ENCODE measurements at regions not wholly inside any gene's neighbourhood (a gene's known extent, or its start where the extent isn't known, plus 50 kb on each side); places are given as distances from the start of the nearest gene placed in this dataset.
"Not testable (repeated sequence)": the region's sequence is repeated elsewhere in the genome, so short reads cannot be mapped to it uniquely, and the experiment has no call there.

DNA sequence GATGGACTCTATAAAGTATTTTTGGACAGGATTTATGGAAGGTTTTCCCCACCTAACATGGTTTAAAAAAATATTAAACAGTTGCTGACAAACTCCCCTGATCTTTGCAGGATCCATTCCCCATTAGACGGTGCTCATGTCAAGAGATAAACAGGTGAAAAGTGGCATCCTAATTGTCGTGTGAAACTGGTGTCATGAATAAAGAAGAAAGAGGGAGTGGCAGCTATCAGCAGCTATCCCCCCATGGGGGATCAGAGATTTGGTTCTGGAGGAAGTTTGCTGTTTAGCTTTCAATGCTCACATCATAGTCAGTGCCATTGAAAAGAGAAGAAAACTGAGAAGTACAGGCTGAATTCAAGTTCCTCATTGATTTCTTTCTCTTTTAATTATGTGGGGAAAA lies 329.3 kb upstream of the BRINP1 start:
- TF ChIP-seq, protein P1, sequence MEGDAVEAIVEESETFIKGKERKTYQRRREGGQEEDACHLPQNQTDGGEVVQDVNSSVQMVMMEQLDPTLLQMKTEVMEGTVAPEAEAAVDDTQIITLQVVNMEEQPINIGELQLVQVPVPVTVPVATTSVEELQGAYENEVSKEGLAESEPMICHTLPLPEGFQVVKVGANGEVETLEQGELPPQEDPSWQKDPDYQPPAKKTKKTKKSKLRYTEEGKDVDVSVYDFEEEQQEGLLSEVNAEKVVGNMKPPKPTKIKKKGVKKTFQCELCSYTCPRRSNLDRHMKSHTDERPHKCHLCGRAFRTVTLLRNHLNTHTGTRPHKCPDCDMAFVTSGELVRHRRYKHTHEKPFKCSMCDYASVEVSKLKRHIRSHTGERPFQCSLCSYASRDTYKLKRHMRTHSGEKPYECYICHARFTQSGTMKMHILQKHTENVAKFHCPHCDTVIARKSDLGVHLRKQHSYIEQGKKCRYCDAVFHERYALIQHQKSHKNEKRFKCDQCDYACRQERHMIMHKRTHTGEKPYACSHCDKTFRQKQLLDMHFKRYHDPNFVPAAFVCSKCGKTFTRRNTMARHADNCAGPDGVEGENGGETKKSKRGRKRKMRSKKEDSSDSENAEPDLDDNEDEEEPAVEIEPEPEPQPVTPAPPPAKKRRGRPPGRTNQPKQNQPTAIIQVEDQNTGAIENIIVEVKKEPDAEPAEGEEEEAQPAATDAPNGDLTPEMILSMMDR (IDR thresholded peaks at IDR 0.05) = no peak
- H3K27ac ChIP-seq = no peak overlapping the region
- no peaks in the 10 kb centered on the region for H3K4me1 ChIP-seq
- no peak for ATAC-seq
- no peaks in the 10 kb centered on the region for H3K36me3 ChIP-seq
- DNase-seq = no peak
- no peak overlapping the region for H3K4me3 ChIP-seq
- H3K27me3 ChIP-seq = no peaks in the 10 kb centered on the region
- no peaks in the 10 kb centered on the region for H3K9me3 ChIP-seq
- intact Hi-C loops (cut with DNase I) = no loop called here

DNA sequence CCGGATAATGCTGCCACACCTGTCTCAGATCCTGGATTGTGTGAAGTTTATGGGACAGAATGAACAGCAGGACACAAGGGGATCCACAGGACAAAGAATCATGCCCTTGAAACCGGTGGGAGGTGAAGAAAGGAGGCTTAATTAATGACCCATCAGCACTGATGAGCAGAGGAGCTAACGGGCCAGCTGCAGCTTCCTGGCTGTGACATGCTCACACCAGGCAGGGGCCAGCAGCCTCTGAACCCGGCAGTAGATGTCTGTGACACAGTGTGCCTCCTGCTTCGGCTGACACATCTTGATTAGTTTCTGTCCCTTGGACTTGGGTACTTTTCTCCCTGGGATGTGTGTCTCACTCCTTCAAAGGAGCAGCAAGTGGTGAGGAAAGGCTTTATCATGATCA lies 328.8 kb upstream of the BRINP1 start:
- Histone ChIP-seq H3K36me3 (no peaks in the 10 kb centered on the region), H3K27ac (no peak overlapping the region), H3K9me3 (no peaks in the 10 kb centered on the region), H3K4me1 (no peaks in the 10 kb centered on the region), H3K4me3 (no peak overlapping the region), H3K27me3 (no peaks in the 10 kb centered on the region)
- intact Hi-C loops (cut with DNase I) = no loop called here
- TF ChIP-seq, protein P1 (IDR thresholded peaks at IDR 0.05) = no peak
- ATAC-seq = no peak
- DNase-seq = no peak

DNA sequence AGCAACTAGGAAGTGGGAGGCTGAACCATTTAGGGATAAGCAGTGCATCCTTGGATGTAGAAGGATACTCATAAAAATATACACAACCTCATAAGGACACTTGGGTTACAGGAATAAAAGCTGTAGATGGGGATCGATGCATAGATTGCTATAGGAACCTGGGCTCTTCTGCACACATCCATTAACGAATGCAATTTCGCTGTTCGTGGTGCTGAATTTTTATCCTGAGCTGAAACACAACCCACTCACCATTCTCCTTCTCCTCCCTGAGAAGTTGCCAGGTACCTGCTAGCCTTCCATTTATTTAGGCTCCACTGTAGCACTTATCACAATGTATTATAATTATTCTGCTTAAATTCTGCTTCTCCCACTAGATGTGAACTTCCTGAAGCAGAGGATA lies 320.6 kb upstream of the BRINP1 start:
- no peak overlapping the region for H3K4me3 ChIP-seq
- TF ChIP-seq, protein P1 (IDR thresholded peaks at IDR 0.05) = no peak
- DNase-seq (no peak), ATAC-seq (no peak)
- no peaks in the 10 kb centered on the region for H3K4me1 ChIP-seq
- no peaks in the 10 kb centered on the region for H3K27me3 ChIP-seq
- no peaks in the 10 kb centered on the region for H3K9me3 ChIP-seq
- no peaks in the 10 kb centered on the region for H3K36me3 ChIP-seq
- H3K27ac ChIP-seq = no peak overlapping the region
- intact Hi-C loops (cut with DNase I) = no loop called here

DNA sequence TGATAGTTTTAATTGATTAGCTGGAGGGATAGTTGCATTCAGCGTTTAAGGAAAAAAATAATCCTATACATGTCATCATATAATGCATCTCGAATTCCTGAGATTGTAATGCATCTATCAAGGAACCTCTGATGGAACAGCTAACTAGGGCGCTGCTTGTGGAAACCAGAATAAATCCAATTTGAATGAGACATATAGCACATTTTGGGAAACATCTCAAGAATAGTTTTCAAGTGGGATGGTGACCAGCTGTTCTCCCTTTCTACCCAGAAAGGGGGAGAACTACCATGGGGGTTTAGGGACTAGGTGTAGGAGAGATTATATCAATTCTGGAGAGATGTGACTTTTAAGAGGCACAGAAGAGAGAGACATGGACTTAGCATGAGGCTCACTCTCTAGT lies 319.3 kb upstream of the BRINP1 start:
- no peak for ATAC-seq
- no peaks in the 10 kb centered on the region for H3K9me3 ChIP-seq
- H3K4me3 ChIP-seq = no peak overlapping the region
- H3K27me3 ChIP-seq = no peaks in the 10 kb centered on the region
- H3K4me1 ChIP-seq = no peaks in the 10 kb centered on the region
- no peaks in the 10 kb centered on the region for H3K36me3 ChIP-seq
- intact Hi-C loops (cut with DNase I) = no loop called here
- H3K27ac ChIP-seq = no peak overlapping the region
- DNase-seq = no peak
- TF ChIP-seq, protein P1 (IDR thresholded peaks at IDR 0.05) = no peak

DNA sequence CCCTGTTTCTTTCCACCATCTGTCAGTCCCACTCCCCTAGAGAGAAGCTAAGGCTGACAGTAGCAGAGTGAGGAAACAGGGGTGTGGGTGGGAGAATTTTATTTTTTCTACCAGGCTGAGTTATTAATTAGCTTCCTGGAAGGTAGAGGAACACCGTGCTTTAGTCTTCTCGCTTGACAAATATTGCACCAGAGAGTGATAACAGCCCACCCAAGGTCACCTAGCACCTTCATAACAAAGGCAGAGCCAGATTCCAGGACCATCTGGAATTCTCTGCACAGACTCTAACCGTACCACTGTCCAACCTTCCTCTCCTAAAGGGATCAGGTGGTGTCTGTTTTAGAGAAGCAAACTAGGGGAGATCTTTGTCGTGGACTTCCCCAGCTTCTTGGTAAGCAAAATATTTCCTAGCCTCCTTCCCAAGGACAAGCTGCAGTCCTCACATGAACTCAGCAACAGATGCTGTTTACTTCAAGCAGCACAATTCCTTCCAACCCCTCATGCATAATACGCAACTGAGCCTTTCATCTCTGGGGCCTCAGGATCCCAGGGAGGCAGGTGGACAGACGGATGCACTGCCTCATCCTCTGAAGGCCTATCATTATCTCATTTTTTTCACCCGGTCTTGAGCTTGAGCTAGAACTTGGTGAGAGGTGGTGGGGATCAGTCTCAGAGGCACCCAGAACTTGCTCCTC lies 308.7 kb upstream of the BRINP1 start:
- ATAC-seq (no peak), DNase-seq (no peak)
- Histone ChIP-seq H3K36me3 (no peaks in the 10 kb centered on the region), H3K27me3 (no peaks in the 10 kb centered on the region), H3K4me3 (no peak overlapping the region), H3K27ac (no peak overlapping the region), H3K4me1 (no peaks in the 10 kb centered on the region), H3K9me3 (no peaks in the 10 kb centered on the region)
- TF ChIP-seq, protein P1 (IDR thresholded peaks at IDR 0.05) = no peak
- intact Hi-C loops (cut with DNase I) = no loop called here

DNA sequence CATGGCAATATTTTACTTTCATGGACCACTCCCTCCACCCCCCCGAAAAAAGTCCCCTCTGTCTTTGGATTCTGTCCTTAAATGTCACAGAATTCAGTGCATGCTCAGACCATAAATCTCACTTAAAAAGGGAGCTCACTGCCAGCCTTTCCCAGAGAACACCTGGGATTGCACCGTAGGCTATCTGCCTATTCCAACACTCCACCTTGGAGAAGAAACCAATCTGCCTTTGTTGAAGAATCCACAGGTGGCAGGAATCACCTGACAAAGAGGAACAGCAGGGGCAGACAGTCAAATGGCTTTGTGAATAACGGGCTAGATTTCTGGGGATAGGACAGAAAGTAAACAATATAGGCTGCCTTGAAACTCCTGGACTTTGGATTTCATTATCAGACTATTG lies 306.7 kb upstream of the BRINP1 start:
- Histone ChIP-seq H3K27me3 (no peaks in the 10 kb centered on the region), H3K4me3 (no peak overlapping the region), H3K9me3 (no peaks in the 10 kb centered on the region), H3K36me3 (no peaks in the 10 kb centered on the region), H3K4me1 (no peaks in the 10 kb centered on the region), H3K27ac (no peak overlapping the region)
- TF ChIP-seq, protein P1 (IDR thresholded peaks at IDR 0.05) = no peak
- DNase-seq (no peak), ATAC-seq (no peak)
- intact Hi-C loops (cut with DNase I) = no loop called here

DNA sequence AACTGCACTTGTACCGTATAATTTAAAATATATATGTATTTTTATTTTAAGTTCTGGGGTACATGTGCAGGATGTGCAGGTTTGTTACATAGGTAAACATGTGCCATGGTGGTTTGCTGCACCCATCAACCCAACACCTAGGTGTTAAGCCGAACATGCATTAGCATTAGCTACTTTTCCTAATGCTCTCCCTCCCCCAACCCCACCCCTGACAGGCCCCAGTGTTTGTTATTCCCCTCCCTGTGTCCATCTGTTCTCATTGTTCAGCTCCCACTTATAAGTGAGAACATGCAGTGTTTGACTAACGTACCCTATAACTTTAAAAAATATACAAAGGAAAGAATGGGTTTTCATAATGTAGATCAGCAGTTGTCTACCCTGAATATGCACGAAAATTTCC lies 303.5 kb upstream of the BRINP1 start:
- H3K4me1 ChIP-seq; H3K36me3 ChIP-seq; H3K9me3 ChIP-seq; H3K27me3 ChIP-seq; intact Hi-C loops (cut with DNase I); H3K4me3 ChIP-seq; H3K27ac ChIP-seq; ATAC-seq; DNase-seq: not testable (repeated sequence)
